ENCODE measurements at regions not wholly inside any gene's neighbourhood (a gene's known extent, or its start where the extent isn't known, plus 50 kb on each side); places are given as distances from the start of the nearest gene placed in this dataset.

DNA sequence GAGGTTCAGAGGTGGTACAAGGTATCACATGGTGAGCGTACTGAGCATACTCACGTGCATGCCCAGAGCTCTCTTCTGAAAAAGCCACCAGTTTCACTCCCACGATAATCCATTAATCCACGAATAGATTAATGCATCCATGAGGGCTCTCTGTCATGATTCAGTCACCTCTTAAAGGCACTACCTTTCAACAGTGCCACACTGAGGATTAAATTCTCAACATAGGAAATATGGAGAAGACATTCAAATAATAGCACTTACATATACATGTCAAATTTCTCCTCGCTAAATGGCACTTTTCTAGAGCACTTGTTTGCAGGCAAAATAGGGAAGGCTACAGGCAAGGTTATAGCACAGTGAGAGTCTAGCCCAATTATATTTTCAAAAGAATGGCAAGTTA, 825.9 kb downstream of the TRIB2 start:
- TF ChIP-seq EZH2 (IDR thresholded peaks at IDR 0.05; ENCODE audit: insufficient read depth, poor library complexity, severe bottlenecking) (no peak), EZH2phosphoT487 (IDR thresholded peaks at IDR 0.05; ENCODE audit: insufficient read depth, low read depth) (no peak)

Measured in GM23248 (cell line).